ENCODE measurements at regions not wholly inside any gene's neighbourhood (a gene's known extent, or its start where the extent isn't known, plus 50 kb on each side); places are given as distances from the start of the nearest gene placed in this dataset.

GRCh38 chr13:28601581-28601980, 57.3 kb upstream of the POMP start:
- Histone ChIP-seq H2AFZ (ENCODE audit: low read length) (no peak overlapping the region), H2BK20ac (ENCODE audit: low read length) (no peak overlapping the region), H3K79me2 (ENCODE audit: control insufficient read depth in 1 of 2, insufficient read depth in 2 of 2, low read length in 2 of 2) (no peaks in the 10 kb centered on the region), H3K23me2 (ENCODE audit: low read depth, low read length) (no peaks in the 10 kb centered on the region), H4K91ac (replicated peaks; ENCODE audit: insufficient read length, low read length) (no peak overlapping the region), H4K8ac (ENCODE audit: extremely low read depth, insufficient read depth, low read length) (no peak overlapping the region; the same call in 1 of the 2 replicates), H3K56ac (replicated peaks; ENCODE audit: insufficient read length, low read depth, low read length) (no peak overlapping the region), H3K14ac (ENCODE audit: insufficient read length) (no peak overlapping the region), H2AK5ac (ENCODE audit: low read depth, low read length) (no peak overlapping the region), H4K5ac (ENCODE audit: insufficient read length, low read depth, low read length) (no peak overlapping the region), H3K18ac (ENCODE audit: extremely low read depth, low read length) (no peak overlapping the region), H3K36me3 (ENCODE audit: control insufficient read depth in 2 of 4, insufficient read depth in 4 of 4, low read length in 3 of 4) (no peaks in the 10 kb centered on the region), H2BK15ac (ENCODE audit: low read length) (no peak overlapping the region), H3K4me1 (replicated peaks in 1 of 4; ENCODE audit: control insufficient read depth in 3 of 4, insufficient read depth in 4 of 4, low read length in 3 of 4) (no peaks in the 10 kb centered on the region), H3K27ac (ENCODE audit: low read depth, low read length) (no peak overlapping the region), H3K9ac (replicated peaks in 1 of 4; ENCODE audit: extremely low read depth in 1 of 4, low read depth in 3 of 4, low read length in 3 of 4) (no peak overlapping the region), H4K20me1 (replicated peaks in 1 of 2; ENCODE audit: control insufficient read depth in 1 of 2, insufficient read depth in 2 of 2, low read length in 2 of 2) (no peaks in the 10 kb centered on the region), H3K27me3 (replicated peaks in 1 of 4; ENCODE audit: control insufficient read depth in 3 of 4, extremely low read depth in 1 of 4, insufficient read depth in 3 of 4, low read length in 3 of 4) (no peaks in the 10 kb centered on the region), H2BK5ac (ENCODE audit: low read depth, low read length) (no peak overlapping the region), H3K23ac (ENCODE audit: insufficient read length) (no peak overlapping the region), H3K4me3 (ENCODE audit: extremely low read depth in 1 of 4, insufficient read depth in 2 of 4, low read depth in 3 of 4, low read length in 4 of 4) (no peak overlapping the region), H3K9me3 (ENCODE audit: insufficient read depth in 2 of 2, low read depth in 1 of 2, low read length in 1 of 2) (no peaks in the 10 kb centered on the region), H2BK120ac (replicated peaks; ENCODE audit: low read depth, low read length) (no peak overlapping the region), H3K4ac (replicated peaks; ENCODE audit: insufficient read length, low read depth, low read length) (no peak overlapping the region), H2BK12ac (ENCODE audit: low read depth, low read length) (no peak overlapping the region), H3K4me2 (ENCODE audit: insufficient read depth in 1 of 2, low read depth in 2 of 2, low read length in 2 of 2) (no peak overlapping the region), H3K79me1 (ENCODE audit: low read depth, low read length) (no peaks in the 10 kb centered on the region)
- FAIRE-seq (no peak), DNase-seq (ENCODE audit: low read depth in 1 of 2, low spot score in 2 of 2) (no peak)
- ChIA-PET CTCF (ENCODE audit: partially characterized antibody) (interaction anchor here (0.8 to 1.1 kb wide), 3 partner anchors 35 to 53 kb away, joined by 3 read pairs; no protein-coding TSS in a partner anchor), POLR2A (ENCODE audit: partially characterized antibody) (no interaction called here)
- 89% methylated on average over 3 of the region's 3 CpGs; no CpG with 5 or more reads in 1 of the 2 experiments for WGBS, 2 experiments (ENCODE audit: extremely low coverage in 1 of 2, insufficient coverage in 1 of 2, insufficient read length in 1 of 2, insufficient replicate concordance in 2 of 2, low coverage in 1 of 2, low lambda C conversion rate in 2 of 2, missing lambda C conversion rate in 1 of 2)
- TF ChIP-seq POLR2A (IDR thresholded peaks at IDR 0.05; ENCODE audit: control extremely low read depth in 1 of 2, low read depth in 2 of 2, low read length in 2 of 2): no peak
- no peak for TF ChIP-seq SIN3A (conservative IDR thresholded peaks at IDR 0.05 in 1 of 2, IDR thresholded peaks at IDR 0.05 in 1 of 2; ENCODE audit: low read depth in 1 of 2, low read length in 2 of 2)
- no peak for TF ChIP-seq SUZ12 (IDR thresholded peaks at IDR 0.05; ENCODE audit: low read length)
- TF ChIP-seq TCF12 (IDR thresholded peaks at IDR 0.05; ENCODE audit: low read depth, low read length): no peak
- no peak for TF ChIP-seq GABPA (IDR thresholded peaks at IDR 0.05; ENCODE audit: borderline replicate concordance, insufficient read depth, low read length)
- no peak for TF ChIP-seq E2F6 (IDR thresholded peaks at IDR 0.05)
- TF ChIP-seq CHD1 (IDR thresholded peaks at IDR 0.05; ENCODE audit: low read depth, low read length): no peak
- TF ChIP-seq CTCF (IDR thresholded peaks at IDR 0.05; ENCODE audit: control extremely low read depth in 1 of 3, insufficient read depth in 1 of 3, low read depth in 1 of 3, low read length in 3 of 3): no peak
- no peak for TF ChIP-seq ZNF274 (IDR thresholded peaks at IDR 0.05; ENCODE audit: borderline replicate concordance, extremely low read depth, low read length)
- no peak for TF ChIP-seq NANOG (IDR thresholded peaks at IDR 0.05; ENCODE audit: insufficient read depth, low read depth, low read length, poor library complexity, severe bottlenecking)
- no peak for TF ChIP-seq RXRA (IDR thresholded peaks at IDR 0.05; ENCODE audit: insufficient read depth, low read depth, low read length)
